Muscle layer of duodenum (tissue), 2 donors: ENCODE measurements at regions not wholly inside any gene's neighbourhood (a gene's known extent, or its start where the extent isn't known, plus 50 kb on each side); places are given as distances from the start of the nearest gene placed in this dataset.
A peak's percentile ranks its signal among the peaks of the same experiment; 100 is the strongest.

ENCODE experiments used
- H3K27ac ChIP-seq: one replicate; pipeline ENCODE4 v1.7.0; 2013; ENCODE audit warnings: mild to moderate bottlenecking, low read length
- H3K27me3 ChIP-seq: one replicate; pipeline ENCODE4 v1.7.0; 2013; ENCODE audit warnings: low read depth, mild to moderate bottlenecking, control low read depth, low read length
- H3K36me3 ChIP-seq, 2 donors: one replicate each; pipeline ENCODE4 v1.7.0; 2013; ENCODE audit warnings: low read length in 2 of 2, control low read depth in 1 of 2, mild to moderate bottlenecking in 1 of 2; ENCODE audit not compliant: insufficient read depth in 2 of 2, control insufficient read depth in 1 of 2
- H3K4me1 ChIP-seq, 2 donors: one replicate each; pipeline ENCODE4 v1.7.0; 2013; ENCODE audit warnings: low read length in 2 of 2, mild to moderate bottlenecking in 2 of 2, control low read depth in 1 of 2, moderate library complexity in 1 of 2; ENCODE audit not compliant: insufficient read depth in 2 of 2, control insufficient read depth in 1 of 2
- H3K4me3 ChIP-seq, 2 donors: one replicate each; pipeline ENCODE4 v1.7.0; 2013; ENCODE audit warnings: low read length in 2 of 2, low read depth in 1 of 2, mild to moderate bottlenecking in 1 of 2
- H3K9me3 ChIP-seq, 2 donors: one replicate each; pipeline ENCODE4 v1.7.0; 2013; ENCODE audit warnings: low read length in 2 of 2, control low read depth in 1 of 2, mild to moderate bottlenecking in 1 of 2; ENCODE audit not compliant: control insufficient read depth in 1 of 2
- donor health status: healthy.

- H3K27me3 ChIP-seq = no peaks in the 10 kb centered on the region
- H3K9me3 ChIP-seq = no peaks in the 10 kb centered on the region
- H3K27ac ChIP-seq = no peak overlapping the region
- H3K4me3 ChIP-seq = no peak overlapping the region
- H3K4me1 ChIP-seq = peaks cover 5 to 11% of the 10 kb centered on the region in 2 donors
- no peaks in the 10 kb centered on the region for H3K36me3 ChIP-seq
Observed at GRCh38 chr2:172334988-172335387, 92.4 kb upstream of the ITGA6 start.

- H3K9me3 ChIP-seq = no peaks in the 10 kb centered on the region
- no peaks in the 10 kb centered on the region for H3K27me3 ChIP-seq
- peaks cover 10 to 15% of the 10 kb centered on the region in 2 donors for H3K4me1 ChIP-seq
- H3K36me3 ChIP-seq = no peaks in the 10 kb centered on the region
- peak overlapping the region; percentile 46 for H3K27ac ChIP-seq
- H3K4me3 ChIP-seq = no peak overlapping the region
Observed at GRCh38 chr2:172335736-172336135, 91.7 kb upstream of the ITGA6 start.

- H3K4me3 ChIP-seq = no peak overlapping the region
- peaks cover 10 to 15% of the 10 kb centered on the region in 2 donors for H3K4me1 ChIP-seq
- H3K27ac ChIP-seq = no peak overlapping the region
- H3K9me3 ChIP-seq = no peaks in the 10 kb centered on the region
- no peaks in the 10 kb centered on the region for H3K27me3 ChIP-seq
- no peaks in the 10 kb centered on the region for H3K36me3 ChIP-seq
Observed at GRCh38 chr2:172336681-172337080, 90.7 kb upstream of the ITGA6 start.

GRCh38 chr2:172339371-172340010, 87.9 kb upstream of the ITGA6 start:
- peak overlapping the region in 1 of 2 donors; percentile 45 for H3K4me3 ChIP-seq
- peak overlapping the region; percentile 81 for H3K27ac ChIP-seq
- H3K36me3 ChIP-seq = no peaks in the 10 kb centered on the region
- H3K4me1 ChIP-seq = peaks cover 10 to 18% of the 10 kb centered on the region in 2 donors
- H3K27me3 ChIP-seq = no peaks in the 10 kb centered on the region
- H3K9me3 ChIP-seq = peaks cover 4 to 7% of the 10 kb centered on the region in 2 donors

GRCh38 chr2:172340394-172340793, 87.0 kb upstream of the ITGA6 start:
- Histone ChIP-seq H3K4me1 (peaks cover 10 to 18% of the 10 kb centered on the region in 2 donors), H3K4me3 (peak overlapping the region; percentile 40 to 45), H3K27ac (peak overlapping the region; percentile 81), H3K36me3 (no peaks in the 10 kb centered on the region), H3K9me3 (peaks cover 5 to 7% of the 10 kb centered on the region in 2 donors), H3K27me3 (no peaks in the 10 kb centered on the region)

GRCh38 chr2:172342078-172342477, 85.3 kb upstream of the ITGA6 start:
- no peaks in the 10 kb centered on the region for H3K36me3 ChIP-seq
- H3K27me3 ChIP-seq = no peaks in the 10 kb centered on the region
- peaks cover 5 to 7% of the 10 kb centered on the region in 2 donors for H3K9me3 ChIP-seq
- peaks cover 10 to 18% of the 10 kb centered on the region in 2 donors for H3K4me1 ChIP-seq
- H3K4me3 ChIP-seq = no peak overlapping the region
- peak overlapping the region; percentile 46 for H3K27ac ChIP-seq

GRCh38 chr2:172342611-172343010, 84.8 kb upstream of the ITGA6 start:
- Histone ChIP-seq H3K36me3 (no peaks in the 10 kb centered on the region), H3K9me3 (peaks cover 5 to 9% of the 10 kb centered on the region in 2 donors), H3K27me3 (no peaks in the 10 kb centered on the region), H3K4me1 (peaks cover 10 to 18% of the 10 kb centered on the region in 2 donors), H3K4me3 (no peak overlapping the region), H3K27ac (peak overlapping the region; percentile 26)

- peaks cover 10 to 18% of the 10 kb centered on the region in 2 donors for H3K4me1 ChIP-seq
- peaks cover 5 to 11% of the 10 kb centered on the region in 2 donors for H3K9me3 ChIP-seq
- no peaks in the 10 kb centered on the region for H3K36me3 ChIP-seq
- H3K27me3 ChIP-seq = no peaks in the 10 kb centered on the region
- H3K4me3 ChIP-seq = no peak overlapping the region
- no peak overlapping the region for H3K27ac ChIP-seq
Observed at GRCh38 chr2:172344159-172344558, 83.2 kb upstream of the ITGA6 start.

GRCh38 chr2:172345956-172346555, 81.3 kb upstream of the ITGA6 start:
- Histone ChIP-seq H3K4me1 (peaks cover 0 to 3% of the 10 kb centered on the region in 2 donors), H3K36me3 (no peaks in the 10 kb centered on the region), H3K4me3 (no peak overlapping the region), H3K27ac (no peak overlapping the region), H3K9me3 (peaks cover 5 to 11% of the 10 kb centered on the region in 2 donors), H3K27me3 (no peaks in the 10 kb centered on the region)

GRCh38 chr2:172348555-172349288, 78.7 kb upstream of the ITGA6 start:
- H3K27ac ChIP-seq = no peak overlapping the region
- H3K4me3 ChIP-seq = no peak overlapping the region
- no peaks in the 10 kb centered on the region for H3K4me1 ChIP-seq
- peaks cover 5 to 8% of the 10 kb centered on the region in 2 donors for H3K9me3 ChIP-seq
- no peaks in the 10 kb centered on the region for H3K36me3 ChIP-seq
- H3K27me3 ChIP-seq = no peaks in the 10 kb centered on the region

- Histone ChIP-seq H3K9me3 (peaks cover 0 to 4% of the 10 kb centered on the region in 2 donors), H3K4me1 (no peaks in the 10 kb centered on the region), H3K36me3 (no peaks in the 10 kb centered on the region), H3K27me3 (no peaks in the 10 kb centered on the region), H3K4me3 (no peak overlapping the region), H3K27ac (no peak overlapping the region)
Observed at GRCh38 chr2:172350839-172351479, 76.4 kb upstream of the ITGA6 start.
